Progenitor cell of endocrine pancreas (in vitro differentiated cells): ENCODE measurements at regions not wholly inside any gene's neighbourhood (a gene's known extent, or its start where the extent isn't known, plus 50 kb on each side); places are given as distances from the start of the nearest gene placed in this dataset.

Source experiments
- DNase-seq: peaks from one replicate; pipeline ENCODE4 v3.0.0; 2021; ENCODE audit warnings: low spot score; ENCODE audit not compliant: unreplicated experiment
- H3K27ac Mint-ChIP-seq: 2 replicates; pipeline ENCODE4 v1.8.0; 2021; ENCODE audit warnings: mild to moderate bottlenecking, moderate library complexity, mixed read lengths
- H3K27me3 Mint-ChIP-seq: 2 replicates; pipeline ENCODE4 v1.8.0; 2021; ENCODE audit warnings: mixed read lengths
- H3K36me3 Mint-ChIP-seq: 2 replicates; pipeline ENCODE4 v1.8.0; 2022; ENCODE audit warnings: mixed read lengths; ENCODE audit not compliant: insufficient read depth
- H3K4me1 Mint-ChIP-seq: 2 replicates; pipeline ENCODE4 v1.8.0; 2021; ENCODE audit warnings: low read depth, mixed read lengths
- H3K4me3 Mint-ChIP-seq: 2 replicates; pipeline ENCODE4 v1.8.0; 2021; ENCODE audit warnings: low read depth, mild to moderate bottlenecking, moderate library complexity, mixed read lengths
- H3K9me3 Mint-ChIP-seq: 2 replicates; pipeline ENCODE4 v1.8.0; 2021; ENCODE audit warnings: low read depth, mixed read lengths
- TF ChIP-seq, protein P1 (sequence below): fragments of 200-600 bp; sonication (generic); IDR thresholded peaks from one replicate; pipeline ENCODE4 v1.5.0; 2021; ENCODE audit warnings: antibody characterized with exemption, mild to moderate bottlenecking; ENCODE audit not compliant: unreplicated experiment

DNA sequence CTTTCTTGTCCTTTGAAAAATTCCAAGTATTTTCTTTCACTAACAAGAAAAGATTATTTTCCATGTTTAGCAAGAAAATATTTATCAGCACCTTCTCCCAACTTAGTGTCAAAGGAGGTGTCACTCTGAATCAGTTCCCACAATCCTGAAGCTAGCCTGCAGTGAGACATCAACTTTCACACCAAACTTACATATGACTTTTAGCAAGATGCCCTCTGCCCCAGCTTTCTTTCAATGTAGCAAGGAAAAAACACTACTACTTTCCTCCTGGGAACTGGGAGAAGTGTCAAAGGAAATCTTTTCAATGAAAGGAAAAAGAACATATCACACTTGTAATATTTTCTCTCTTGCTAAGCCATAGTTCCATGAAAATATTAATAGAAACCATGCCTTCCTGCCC is 50.9 kb upstream of the PALMD start:
- DNase-seq: no peak
- Mint-ChIP-seq H3K4me3 (no peak overlapping the region), H3K9me3 (no peaks in the 10 kb centered on the region), H3K4me1 (peaks cover 4% of the 10 kb centered on the region), H3K27me3 (no peaks in the 10 kb centered on the region), H3K27ac (no peak overlapping the region), H3K36me3 (no peaks in the 10 kb centered on the region)
- TF ChIP-seq, protein P1, sequence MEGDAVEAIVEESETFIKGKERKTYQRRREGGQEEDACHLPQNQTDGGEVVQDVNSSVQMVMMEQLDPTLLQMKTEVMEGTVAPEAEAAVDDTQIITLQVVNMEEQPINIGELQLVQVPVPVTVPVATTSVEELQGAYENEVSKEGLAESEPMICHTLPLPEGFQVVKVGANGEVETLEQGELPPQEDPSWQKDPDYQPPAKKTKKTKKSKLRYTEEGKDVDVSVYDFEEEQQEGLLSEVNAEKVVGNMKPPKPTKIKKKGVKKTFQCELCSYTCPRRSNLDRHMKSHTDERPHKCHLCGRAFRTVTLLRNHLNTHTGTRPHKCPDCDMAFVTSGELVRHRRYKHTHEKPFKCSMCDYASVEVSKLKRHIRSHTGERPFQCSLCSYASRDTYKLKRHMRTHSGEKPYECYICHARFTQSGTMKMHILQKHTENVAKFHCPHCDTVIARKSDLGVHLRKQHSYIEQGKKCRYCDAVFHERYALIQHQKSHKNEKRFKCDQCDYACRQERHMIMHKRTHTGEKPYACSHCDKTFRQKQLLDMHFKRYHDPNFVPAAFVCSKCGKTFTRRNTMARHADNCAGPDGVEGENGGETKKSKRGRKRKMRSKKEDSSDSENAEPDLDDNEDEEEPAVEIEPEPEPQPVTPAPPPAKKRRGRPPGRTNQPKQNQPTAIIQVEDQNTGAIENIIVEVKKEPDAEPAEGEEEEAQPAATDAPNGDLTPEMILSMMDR: no peak

DNA sequence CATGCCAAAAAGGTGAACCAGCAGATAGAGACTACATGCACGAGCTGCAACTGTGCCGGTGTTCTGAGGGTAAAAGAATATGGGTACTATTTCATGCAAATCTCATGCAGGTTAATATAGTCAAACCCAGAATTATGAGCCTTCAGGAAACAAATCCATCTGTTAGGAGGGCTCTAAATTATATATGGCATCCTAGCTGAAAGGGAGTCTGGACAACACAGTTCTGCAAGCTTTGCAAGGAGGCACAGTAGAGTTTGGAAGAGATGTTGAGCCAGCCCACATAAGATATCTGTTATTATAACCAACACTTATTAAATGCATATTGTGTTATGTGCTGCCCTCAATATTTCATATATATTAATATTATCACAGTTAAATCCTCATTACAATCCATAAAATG is 50.5 kb upstream of the PALMD start:
- Mint-ChIP-seq H3K27ac (no peak overlapping the region), H3K4me3 (no peak overlapping the region), H3K9me3 (no peaks in the 10 kb centered on the region), H3K27me3 (no peaks in the 10 kb centered on the region), H3K36me3 (no peaks in the 10 kb centered on the region), H3K4me1 (peaks cover 4% of the 10 kb centered on the region)
- TF ChIP-seq, protein P1: no peak
- no peak for DNase-seq
